Fibroblast of lung (primary cell): ENCODE measurements at regions not wholly inside any gene's neighbourhood (a gene's known extent, or its start where the extent isn't known, plus 50 kb on each side); places are given as distances from the start of the nearest gene placed in this dataset.

Experiments used
- DNase-seq, 2 donors: peaks; one replicate each; pipeline versions ENCODE4 v3.0.0 to v3.0.0-alpha.2; 2010; ENCODE audit warnings: low read depth in 2 of 2
- H2AFZ ChIP-seq: 2 replicates; pipeline ENCODE4 v1.5.1; 2012; ENCODE audit warnings: low read length, control low read depth, inconsistent platforms
- H3K27ac ChIP-seq: 2 replicates; pipeline ENCODE4 v1.5.1; 2011; ENCODE audit warnings: low read length, control low read depth; ENCODE audit not compliant: insufficient read depth
- H3K27me3 ChIP-seq: 2 replicates; pipeline ENCODE4 v1.5.1; 2011; ENCODE audit warnings: mild to moderate bottlenecking, low read length; ENCODE audit not compliant: control insufficient read depth, insufficient read depth
- H3K36me3 ChIP-seq: 2 replicates; pipeline ENCODE4 v1.5.1; 2011; ENCODE audit warnings: low read length; ENCODE audit not compliant: control insufficient read depth, insufficient read depth
- H3K4me1 ChIP-seq: 2 replicates; pipeline ENCODE4 v1.5.1; 2011; ENCODE audit warnings: low read length; ENCODE audit not compliant: control insufficient read depth, insufficient read depth; ENCODE audit errors: extremely low read depth
- H3K4me2 ChIP-seq: 2 replicates; pipeline ENCODE4 v1.5.1; 2011; ENCODE audit warnings: low read length, control low read depth; ENCODE audit not compliant: insufficient read depth; ENCODE audit errors: extremely low read depth
- H3K4me3 ChIP-seq, 4 experiments: fragments of 200-600 bp in 1 of 4; sonication (generic) in 1 of 4; replicated peaks in 1 of 4; 2 replicates each; pipeline ENCODE4 v1.5.1; 2011 to 2016; ENCODE audit warnings: low read length in 4 of 4, low read depth in 3 of 4, mild to moderate bottlenecking in 3 of 4, control low read depth in 2 of 4, inconsistent platforms in 1 of 4, mixed read lengths in 1 of 4; ENCODE audit not compliant: insufficient read depth in 1 of 4; ENCODE audit errors: control extremely low read depth in 1 of 4
- H3K79me2 ChIP-seq: 2 replicates; pipeline ENCODE4 v1.5.1; 2012; ENCODE audit warnings: mild to moderate bottlenecking, low read length, inconsistent platforms; ENCODE audit not compliant: control insufficient read depth, insufficient read depth
- H3K9ac ChIP-seq: 2 replicates; pipeline ENCODE4 v1.5.1; 2011; ENCODE audit warnings: mild to moderate bottlenecking, low read length, control low read depth; ENCODE audit not compliant: insufficient read depth
- H3K9me3 ChIP-seq: 2 replicates; pipeline ENCODE4 v1.5.1; 2012; ENCODE audit warnings: low read depth, low read length; ENCODE audit not compliant: control insufficient read depth, insufficient read depth
- H4K20me1 ChIP-seq: 2 replicates; pipeline ENCODE4 v1.5.1; 2011; ENCODE audit warnings: low read length; ENCODE audit not compliant: control insufficient read depth, insufficient read depth; ENCODE audit errors: extremely low read depth
- CTCF ChIP-seq, 2 donors: IDR thresholded peaks in 1 of 2; conservative IDR thresholded peaks in 1 of 2; 1 replicate in 1 of 2; 2 replicates in 1 of 2; pipeline ENCODE4 v1.5.1; 2011 to 2012; ENCODE audit warnings: low read length in 2 of 2, control low read depth in 1 of 2, inconsistent platforms in 1 of 2, low read depth in 1 of 2, mild to moderate bottlenecking in 1 of 2
- EZH2 ChIP-seq: IDR thresholded peaks from 2 replicates; pipeline ENCODE4 v1.5.1; 2012; ENCODE audit warnings: low read length, control low read depth, mild to moderate bottlenecking; ENCODE audit errors: missing control alignments

- TF ChIP-seq CTCF (conservative IDR thresholded peaks at IDR 0.05 in 1 of 2, IDR thresholded peaks at IDR 0.05 in 1 of 2; ENCODE audit: low read depth in 1 of 2, low read length in 2 of 2) (no peak), EZH2 (no peak)
- H3K4me2 ChIP-seq, result no peak overlapping the region
- no peaks in the 10 kb centered on the region for H4K20me1 ChIP-seq
- H3K4me3 ChIP-seq, result no peak overlapping the region
- no peaks in the 10 kb centered on the region for H3K9me3 ChIP-seq
- H3K27ac ChIP-seq, result no peak overlapping the region
- H3K27me3 ChIP-seq, result no peaks in the 10 kb centered on the region
- no peaks in the 10 kb centered on the region for H3K79me2 ChIP-seq
- H3K9ac ChIP-seq, result no peak overlapping the region
- H3K36me3 ChIP-seq, result no peaks in the 10 kb centered on the region
- DNase-seq, result no peak
- H3K4me1 ChIP-seq, result no peaks in the 10 kb centered on the region
- H2AFZ ChIP-seq, result no peak overlapping the region
Observed at GRCh38 chr1:69272684-69273083, 295.0 kb upstream of the LRRC7 start.

DNA sequence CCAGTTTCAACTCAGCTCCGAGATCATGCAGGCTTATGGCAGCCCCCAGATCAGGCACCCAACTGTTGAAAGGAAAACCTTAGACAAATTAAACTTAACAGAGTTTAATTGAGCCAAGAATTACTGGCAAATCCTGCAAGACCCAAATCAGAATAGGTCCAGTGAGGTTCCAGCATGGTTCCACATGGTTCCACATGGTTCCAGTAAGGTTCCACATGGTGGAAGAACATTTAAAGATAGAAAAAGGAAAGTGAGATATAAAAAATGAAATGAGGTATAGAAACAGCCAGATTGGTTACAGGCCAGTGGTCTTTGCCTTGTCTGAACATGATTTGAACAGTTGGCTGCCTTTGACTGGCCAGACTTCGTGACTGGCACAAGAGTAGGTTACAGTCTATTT, 288.8 kb upstream of the LRRC7 start:
- no peak for DNase-seq

DNA sequence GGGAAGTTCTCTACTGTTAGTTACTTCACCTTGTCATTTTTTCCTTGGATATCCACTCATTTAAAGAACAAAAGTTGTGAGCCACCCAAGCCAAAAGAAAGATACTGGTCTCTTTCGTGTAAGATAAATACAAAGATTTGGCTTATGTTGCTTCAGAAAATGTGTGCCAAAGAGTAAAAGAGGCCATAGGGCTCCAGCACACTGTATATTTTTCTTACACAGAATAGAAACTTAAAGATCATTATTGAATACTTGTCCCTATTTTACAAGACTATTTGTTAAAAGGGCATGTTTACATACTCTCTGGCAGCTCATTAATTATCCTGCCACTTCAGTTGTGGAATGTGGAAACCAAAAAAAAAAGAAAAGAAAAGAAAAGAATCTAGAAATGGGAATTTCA, 284.2 kb upstream of the LRRC7 start:
- Histone ChIP-seq H3K79me2 (no peaks in the 10 kb centered on the region), H3K4me2 (no peak overlapping the region), H3K27me3 (no peaks in the 10 kb centered on the region), H3K9me3 (no peaks in the 10 kb centered on the region), H3K9ac (no peak overlapping the region), H3K27ac (no peak overlapping the region), H2AFZ (no peak overlapping the region), H3K4me3 (no peak overlapping the region), H3K36me3 (no peaks in the 10 kb centered on the region), H4K20me1 (no peaks in the 10 kb centered on the region), H3K4me1 (no peaks in the 10 kb centered on the region)
- TF ChIP-seq CTCF (conservative IDR thresholded peaks at IDR 0.05 in 1 of 2, IDR thresholded peaks at IDR 0.05 in 1 of 2; ENCODE audit: low read depth in 1 of 2, low read length in 2 of 2) (no peak), EZH2 (no peak)
- DNase-seq, result peak in 1 of 2 donors; percentile 12

More for the DNA sequence above, 288.8 kb upstream of the LRRC7 start:
- no peaks in the 10 kb centered on the region for H3K79me2 ChIP-seq
- no peak overlapping the region for H3K9ac ChIP-seq
- no peaks in the 10 kb centered on the region for H3K9me3 ChIP-seq
- H3K4me2 ChIP-seq, result no peak overlapping the region
- no peak overlapping the region for H2AFZ ChIP-seq
- H3K4me1 ChIP-seq, result no peaks in the 10 kb centered on the region
- H4K20me1 ChIP-seq, result no peaks in the 10 kb centered on the region
- no peak overlapping the region for H3K27ac ChIP-seq
- H3K4me3 ChIP-seq, result no peak overlapping the region
- H3K36me3 ChIP-seq, result no peaks in the 10 kb centered on the region
- TF ChIP-seq CTCF (conservative IDR thresholded peaks at IDR 0.05 in 1 of 2, IDR thresholded peaks at IDR 0.05 in 1 of 2; ENCODE audit: low read depth in 1 of 2, low read length in 2 of 2) (no peak), EZH2 (no peak)
- no peaks in the 10 kb centered on the region for H3K27me3 ChIP-seq
